GM18526 (cell line): ENCODE measurements at regions not wholly inside any gene's neighbourhood (a gene's known extent, or its start where the extent isn't known, plus 50 kb on each side); places are given as distances from the start of the nearest gene placed in this dataset.

Experiments used
- POLR2A ChIP-seq: IDR thresholded peaks from 3 replicates; pipeline ENCODE4 v1.6.1; 2011; ENCODE audit not compliant: insufficient read length; ENCODE audit errors: extremely low read depth

DNA sequence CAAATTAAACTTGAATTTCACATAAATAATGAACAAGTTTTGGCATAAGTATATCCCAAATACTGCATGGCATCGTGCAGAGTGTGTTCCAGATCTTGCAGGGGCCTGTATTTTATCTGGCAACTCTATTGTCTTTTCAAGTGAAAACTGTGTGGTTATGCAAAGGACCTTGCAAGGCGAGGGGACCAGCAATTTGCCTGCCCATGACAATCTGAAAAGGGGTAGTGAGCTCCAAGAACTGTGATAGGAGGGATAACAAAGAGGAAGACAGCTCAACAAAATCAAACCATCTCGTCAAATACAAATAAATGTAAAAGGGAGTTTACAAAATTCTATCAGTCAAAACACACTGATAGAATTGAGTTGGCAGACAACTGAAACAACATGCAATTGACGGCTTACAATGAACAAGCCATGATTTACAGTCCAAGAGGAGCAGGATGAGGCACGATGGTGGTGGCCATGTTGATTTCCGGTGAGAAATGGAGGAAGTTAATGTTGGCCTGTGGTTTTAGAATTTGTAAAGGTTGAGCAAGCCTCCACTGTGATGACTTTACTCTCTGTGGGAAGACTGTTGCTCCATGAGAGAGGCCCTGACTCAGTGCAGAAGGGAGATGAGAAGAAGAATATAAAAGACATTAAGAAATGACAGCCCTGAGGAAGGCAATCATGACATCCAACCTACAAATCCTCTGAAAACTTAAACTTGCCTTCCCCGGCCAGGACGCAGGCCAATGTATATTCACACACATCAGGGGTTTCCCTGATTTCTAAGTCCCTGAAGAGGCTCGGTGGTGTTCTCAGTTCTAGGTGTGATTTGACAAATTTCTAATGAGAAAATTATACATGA, 132.2 kb downstream of the ADSS2 start:
- TF ChIP-seq POLR2A, result no peak

DNA sequence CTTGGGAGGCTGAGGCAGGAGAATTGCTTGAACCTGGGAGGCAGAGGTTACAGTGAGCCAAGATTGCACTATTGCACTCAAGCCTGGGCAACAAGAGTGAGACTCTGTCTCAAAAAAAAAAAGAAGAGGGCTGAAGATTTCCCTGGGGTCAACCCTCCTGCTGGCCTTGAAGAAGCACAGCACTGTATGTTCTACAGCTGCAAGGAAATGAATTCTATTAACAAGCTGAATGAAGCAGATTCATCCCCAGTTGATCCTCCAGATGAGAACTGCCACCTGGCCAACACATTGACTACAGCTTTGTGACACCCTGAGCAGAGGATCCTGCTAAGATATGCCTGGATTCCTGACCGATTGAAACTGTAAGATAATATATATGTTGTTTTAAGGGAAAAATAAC, 129.5 kb downstream of the ADSS2 start:
- TF ChIP-seq POLR2A, result no peak

- no peak for TF ChIP-seq POLR2A
Observed at GRCh38 chr1:244322791-244323521, 128.8 kb downstream of the ADSS2 start.

DNA sequence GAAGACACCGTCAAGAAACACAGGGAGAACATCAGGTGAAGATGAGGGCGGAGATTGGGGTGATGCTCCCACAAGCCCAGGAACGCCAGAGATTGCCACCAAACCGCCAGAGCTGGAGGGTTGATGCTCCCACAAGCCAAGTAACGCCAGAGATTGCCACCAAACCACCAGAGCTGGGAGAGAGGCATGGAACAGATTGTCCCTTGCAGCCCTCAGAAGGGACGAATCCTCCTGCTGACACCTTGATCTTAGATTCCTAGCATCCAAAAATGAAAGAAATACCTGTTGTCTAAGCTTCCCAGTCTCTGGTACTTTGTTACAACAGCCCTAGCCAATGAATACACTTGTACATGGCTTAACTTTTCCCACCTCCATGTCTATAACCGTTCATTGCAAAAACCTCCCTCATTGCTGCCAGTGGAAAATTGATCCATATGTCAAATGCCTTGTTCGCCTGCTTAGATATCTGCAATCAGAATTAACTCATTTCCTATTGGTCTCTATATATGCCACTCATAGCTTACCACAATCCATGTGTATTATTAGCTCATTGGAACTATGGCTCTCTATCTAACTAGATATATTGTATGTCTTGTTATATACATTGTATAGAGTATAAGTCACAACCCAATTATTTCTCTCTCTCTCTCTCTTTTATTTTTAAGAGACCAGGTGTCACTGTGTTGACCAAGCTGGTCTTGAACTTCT, 127.4 kb downstream of the ADSS2 start:
- no peak for TF ChIP-seq POLR2A

- peak; percentile 47 for TF ChIP-seq POLR2A
Observed at GRCh38 chr1:244325056-244325758, 126.5 kb downstream of the ADSS2 start.

- TF ChIP-seq POLR2A, result no peak
Observed at GRCh38 chr1:244326757-244327156, 125.0 kb downstream of the ADSS2 start.

- no peak for TF ChIP-seq POLR2A
Observed at GRCh38 chr1:244327533-244327932, 124.2 kb downstream of the ADSS2 start.

DNA sequence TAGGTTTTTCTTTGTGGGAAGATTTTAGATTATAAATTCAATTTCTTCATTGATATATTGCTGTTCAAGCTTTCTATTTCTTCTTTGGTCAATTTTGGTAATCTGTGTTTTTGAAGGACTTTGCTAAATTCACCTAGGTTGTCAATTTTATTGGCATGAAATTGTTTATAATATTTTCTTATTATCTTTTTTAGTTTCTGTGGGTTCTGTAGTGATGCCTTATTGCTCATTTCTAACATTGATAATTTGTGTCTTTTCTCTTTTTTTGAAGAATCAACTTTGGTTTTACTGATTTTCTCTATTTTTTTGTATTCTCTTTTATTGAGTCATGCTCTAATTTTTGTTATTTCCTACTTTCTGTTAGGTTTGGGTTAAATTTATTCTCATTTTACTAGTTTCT, 123.2 kb downstream of the ADSS2 start:
- no peak for TF ChIP-seq POLR2A

DNA sequence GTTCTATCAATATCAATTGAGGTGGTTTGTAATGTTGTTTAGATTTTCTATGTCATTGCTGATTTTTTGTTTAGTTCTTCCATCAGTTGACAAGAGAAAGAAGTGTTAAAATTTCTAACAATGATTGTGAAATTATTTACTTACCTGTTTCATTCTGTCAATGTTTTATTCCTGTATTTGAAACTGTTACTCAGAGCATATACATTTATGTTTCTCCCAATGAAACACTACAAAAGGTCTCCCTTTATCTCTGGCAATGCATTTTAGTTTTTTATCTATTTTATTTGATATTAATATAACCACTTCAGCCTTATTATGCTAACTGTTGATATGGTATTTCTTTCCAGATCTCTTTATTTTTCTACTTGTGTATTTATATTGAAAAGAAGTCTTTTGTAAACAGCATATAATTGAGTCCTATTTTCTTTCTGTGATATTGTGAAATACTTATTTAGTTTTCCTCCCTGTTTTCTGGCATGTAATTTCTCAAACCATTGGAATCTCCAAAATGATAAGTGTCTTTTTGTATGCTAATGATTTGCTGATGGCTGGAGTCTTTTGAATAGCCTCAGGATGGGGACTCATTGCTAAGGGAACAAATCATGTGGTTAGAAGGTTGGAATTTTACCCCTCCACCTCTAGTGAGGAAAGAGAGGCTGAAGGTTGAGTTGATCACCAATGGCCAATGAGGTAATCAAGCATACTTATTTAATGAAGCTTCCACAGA, 122.0 kb downstream of the ADSS2 start:
- TF ChIP-seq POLR2A, result no peak

- TF ChIP-seq POLR2A, result no peak
Observed at GRCh38 chr1:244330318-244330625, 121.4 kb downstream of the ADSS2 start.

DNA sequence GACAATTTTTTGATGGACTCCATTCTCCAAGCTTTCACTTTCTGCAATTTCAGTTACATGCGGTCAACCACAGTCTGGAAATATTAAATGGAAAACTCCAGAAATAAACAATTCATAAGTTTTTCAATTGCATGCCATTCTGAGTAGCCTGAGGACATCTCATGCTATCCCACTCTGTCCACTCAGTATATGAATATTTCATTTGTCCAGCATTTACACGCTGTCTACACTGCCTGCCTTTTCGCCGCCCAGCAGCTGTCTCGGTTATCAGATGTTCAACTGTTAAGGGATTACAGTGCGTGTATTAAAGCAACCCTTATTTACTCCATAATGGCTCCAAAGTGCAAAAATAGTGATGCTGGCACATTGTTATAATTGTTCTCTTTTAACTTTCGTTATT, 116.3 kb downstream of the ADSS2 start:
- TF ChIP-seq POLR2A, result no peak

GRCh38 chr1:244336232-244336899, 115.3 kb downstream of the ADSS2 start:
- TF ChIP-seq POLR2A, result no peak

DNA sequence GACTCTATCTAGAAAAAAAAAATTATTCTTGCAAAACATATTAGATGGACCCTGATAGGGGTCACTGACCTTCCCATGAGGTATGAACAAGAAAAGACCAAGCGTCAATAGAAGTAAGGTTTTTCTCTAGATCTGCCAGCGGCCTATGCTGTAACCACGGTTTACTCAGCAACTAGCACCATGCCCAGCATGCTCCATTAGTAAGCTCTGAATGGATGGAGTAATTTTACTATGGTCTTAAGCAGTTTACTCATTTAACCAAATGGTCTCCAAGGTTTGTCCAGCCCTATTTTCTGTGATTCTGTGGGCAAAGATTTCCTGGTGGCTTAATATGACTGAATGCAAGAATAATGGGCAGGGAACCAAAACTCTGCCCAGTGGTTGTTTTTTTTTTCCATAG, 113.9 kb downstream of the ADSS2 start:
- no peak for TF ChIP-seq POLR2A

DNA sequence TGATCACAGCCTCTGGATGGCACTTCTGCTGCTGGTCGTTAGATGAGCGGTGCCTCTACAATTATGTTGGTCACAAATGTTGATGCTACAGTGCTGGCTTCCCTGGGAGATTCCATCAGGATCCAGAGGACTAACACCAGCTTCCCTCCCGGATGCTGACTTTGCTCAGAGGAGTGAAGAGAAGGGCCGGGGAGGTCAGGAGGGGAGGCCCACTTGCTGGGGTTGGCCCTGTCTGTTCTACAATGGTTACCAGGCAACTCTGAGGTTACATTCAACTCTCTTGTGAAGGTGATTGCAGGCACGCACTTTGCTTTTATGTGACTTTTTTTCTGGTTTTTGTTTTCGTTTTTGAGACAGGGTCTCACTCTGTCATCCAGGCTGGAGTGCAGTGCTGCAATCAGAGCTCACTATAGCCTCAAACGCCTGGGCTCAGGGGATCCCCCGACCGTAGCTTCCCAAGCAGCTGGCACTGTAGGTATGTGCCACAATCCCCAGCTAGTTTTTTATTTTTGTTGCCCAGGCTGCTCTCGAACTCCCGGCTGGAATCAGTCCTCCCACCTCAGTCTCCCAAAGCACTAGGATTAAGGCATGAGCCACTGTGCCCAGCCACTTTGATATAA, 112.5 kb downstream of the ADSS2 start:
- TF ChIP-seq POLR2A, result no peak
